G401 (cell line): ENCODE measurements at regions not wholly inside any gene's neighbourhood (a gene's known extent, or its start where the extent isn't known, plus 50 kb on each side); places are given as distances from the start of the nearest gene placed in this dataset.

ENCODE experiments used
- DNase-seq: peaks from one replicate; pipeline ENCODE4 v3.0.0-alpha.2; 2015; ENCODE audit warnings: low spot score
- in situ Hi-C: cut with HindIII; loops from 2 replicates; pipeline ENCODE4 v1.10.0; 2016; ENCODE audit warnings: low sequenced_read_pairs, mixed read lengths

- DNase-seq = no peak
- in situ Hi-C loops = no loop called here
Measured at GRCh38 chr2:128950758-128951157, 632.1 kb upstream of the HS6ST1 start.

DNA sequence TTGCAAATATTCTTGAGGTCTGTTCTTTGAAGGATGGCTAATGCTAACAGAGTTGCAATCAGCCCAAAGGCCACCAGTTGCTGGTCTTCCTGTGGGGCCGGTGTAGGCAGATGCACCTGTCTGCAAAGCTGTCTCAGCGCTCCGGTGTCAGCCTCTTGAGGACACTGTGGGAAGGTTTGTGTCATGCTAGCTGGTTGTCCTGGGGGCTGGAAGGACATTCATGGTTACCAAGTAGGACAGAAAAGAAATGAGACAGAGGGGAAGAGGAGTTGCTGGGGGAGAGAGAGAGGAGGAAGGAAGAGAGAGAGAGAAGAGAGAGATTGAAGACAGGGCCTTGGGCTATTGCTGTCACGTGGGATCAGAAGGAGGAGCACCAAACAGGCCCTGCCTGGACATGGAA is 639.6 kb upstream of the HS6ST1 start:
- DNase-seq = no peak
- in situ Hi-C loops = no loop called here

DNA sequence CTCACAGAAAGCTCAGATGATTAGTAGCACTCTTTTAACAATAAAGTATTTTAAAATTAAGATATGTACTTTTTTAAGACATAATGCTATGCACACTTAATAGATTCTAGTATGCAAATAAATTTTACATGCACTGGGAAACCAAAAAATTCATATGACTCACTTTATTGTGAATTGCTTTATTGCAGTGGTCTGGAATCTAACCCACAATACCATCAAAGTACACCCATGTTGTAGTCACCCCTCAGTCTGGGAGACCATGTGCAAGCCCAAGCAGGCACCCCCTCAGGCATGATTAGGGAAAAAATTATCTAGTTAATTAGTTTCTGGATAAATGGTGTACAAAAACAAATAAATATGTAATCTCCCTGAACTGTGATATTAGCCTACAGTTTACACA is 649.0 kb upstream of the HS6ST1 start:
- in situ Hi-C loops = no loop called here
- no peak for DNase-seq

- DNase-seq = no peak
- in situ Hi-C loops = no loop called here
Measured at GRCh38 chr2:128969374-128969773, 650.7 kb upstream of the HS6ST1 start.

- in situ Hi-C loops = no loop called here
- DNase-seq = no peak
Measured at GRCh38 chr2:128970332-128971116, 651.9 kb upstream of the HS6ST1 start.

GRCh38 chr2:128973566-128973965 is 654.9 kb upstream of the HS6ST1 start:
- in situ Hi-C loops = no loop called here
- DNase-seq = no peak

- in situ Hi-C loops = no loop called here
- no peak for DNase-seq
Measured at GRCh38 chr2:128978212-128978611, 659.5 kb upstream of the HS6ST1 start.

GRCh38 chr2:128979182-128979581 is 660.5 kb upstream of the HS6ST1 start:
- no peak for DNase-seq
- in situ Hi-C loops = no loop called here

- in situ Hi-C loops = no loop called here
- no peak for DNase-seq
Measured at GRCh38 chr2:128980475-128980874, 661.8 kb upstream of the HS6ST1 start.

GRCh38 chr2:128981353-128981752 is 662.7 kb upstream of the HS6ST1 start:
- in situ Hi-C loops = no loop called here
- no peak for DNase-seq

DNA sequence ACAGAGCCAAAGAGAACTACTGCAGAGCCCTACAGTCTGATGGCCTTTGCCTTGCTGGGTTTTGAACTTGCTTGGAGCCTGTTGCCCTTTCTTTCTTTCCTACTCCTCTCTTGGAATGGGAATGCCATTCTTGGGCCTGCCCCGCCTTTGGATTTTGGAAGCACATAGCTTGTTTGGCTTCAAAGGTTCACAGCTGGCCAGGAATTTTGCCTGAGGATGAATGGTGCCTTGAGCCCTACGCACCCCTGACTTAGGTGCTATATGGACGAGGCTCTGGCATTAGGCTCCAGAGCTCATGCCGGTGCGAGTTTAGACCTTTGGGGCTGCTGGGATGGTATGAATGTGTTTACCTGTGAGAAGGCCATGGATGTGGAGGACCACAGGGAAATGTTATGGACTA is 663.3 kb upstream of the HS6ST1 start:
- DNase-seq = no peak
- in situ Hi-C loops = no loop called here

GRCh38 chr2:128982670-128983069 is 664.0 kb upstream of the HS6ST1 start:
- DNase-seq = no peak
- in situ Hi-C loops = no loop called here

DNA sequence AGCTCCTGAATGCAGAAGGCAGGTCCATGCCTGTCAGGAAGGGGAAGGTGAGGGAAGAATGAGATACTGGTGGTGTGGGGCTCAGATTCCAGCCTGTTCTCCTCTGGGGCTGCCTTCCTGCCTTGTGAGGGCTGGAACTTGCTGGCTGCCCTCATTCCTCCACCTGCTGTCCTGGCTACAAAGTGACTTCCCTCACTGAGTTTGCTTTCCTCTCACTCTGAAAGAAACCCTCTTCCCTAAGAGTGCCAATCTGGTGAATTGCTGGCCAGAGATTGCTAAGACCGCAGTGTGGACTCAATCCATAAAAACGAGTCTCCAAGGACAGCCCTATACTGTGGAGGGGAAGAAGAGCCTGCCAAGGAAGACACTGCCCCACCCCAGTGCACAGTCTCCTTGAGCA is 664.4 kb upstream of the HS6ST1 start:
- in situ Hi-C loops = no loop called here

DNA sequence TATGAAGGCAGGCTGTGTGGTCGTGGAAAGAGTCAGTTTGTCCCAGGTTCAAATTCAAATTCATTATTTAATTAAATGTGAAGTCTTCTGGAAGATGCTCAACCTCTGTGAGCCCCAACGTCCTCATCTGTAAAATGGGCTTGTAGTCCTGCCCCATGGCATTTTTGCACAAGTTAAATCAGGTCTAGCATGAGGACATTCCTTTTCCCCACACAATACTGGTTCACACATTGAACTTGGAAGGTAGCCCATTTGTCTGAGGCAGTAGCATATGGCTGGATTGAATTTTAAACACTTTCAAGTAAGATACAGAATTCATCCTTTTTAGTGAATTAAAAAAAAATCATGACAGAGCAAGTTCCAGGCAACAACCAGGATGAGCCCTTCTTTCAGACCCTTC is 665.4 kb upstream of the HS6ST1 start:
- DNase-seq = no peak
- in situ Hi-C loops = no loop called here

More for the DNA sequence above, 664.4 kb upstream of the HS6ST1 start:
- DNase-seq = no peak

DNA sequence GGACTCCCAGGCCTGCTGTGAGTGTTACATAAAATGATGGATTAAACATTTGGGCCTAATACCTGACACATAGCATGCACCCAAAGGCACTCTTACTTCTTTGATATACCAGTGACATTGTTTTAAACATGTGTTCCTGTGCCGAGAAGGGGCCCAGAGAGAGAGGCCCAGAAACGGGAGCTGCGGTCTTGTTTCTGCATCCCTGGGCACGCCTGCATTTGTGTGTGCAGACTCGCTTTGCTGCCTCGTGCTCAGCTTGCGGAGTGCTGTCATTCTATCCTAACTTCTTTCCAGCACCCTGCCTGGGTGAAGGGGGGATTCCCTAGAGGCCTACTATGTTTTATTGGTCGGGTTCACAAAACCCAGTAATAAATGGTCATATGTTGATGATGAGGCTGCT is 666.2 kb upstream of the HS6ST1 start:
- no peak for DNase-seq
- in situ Hi-C loops = no loop called here

DNA sequence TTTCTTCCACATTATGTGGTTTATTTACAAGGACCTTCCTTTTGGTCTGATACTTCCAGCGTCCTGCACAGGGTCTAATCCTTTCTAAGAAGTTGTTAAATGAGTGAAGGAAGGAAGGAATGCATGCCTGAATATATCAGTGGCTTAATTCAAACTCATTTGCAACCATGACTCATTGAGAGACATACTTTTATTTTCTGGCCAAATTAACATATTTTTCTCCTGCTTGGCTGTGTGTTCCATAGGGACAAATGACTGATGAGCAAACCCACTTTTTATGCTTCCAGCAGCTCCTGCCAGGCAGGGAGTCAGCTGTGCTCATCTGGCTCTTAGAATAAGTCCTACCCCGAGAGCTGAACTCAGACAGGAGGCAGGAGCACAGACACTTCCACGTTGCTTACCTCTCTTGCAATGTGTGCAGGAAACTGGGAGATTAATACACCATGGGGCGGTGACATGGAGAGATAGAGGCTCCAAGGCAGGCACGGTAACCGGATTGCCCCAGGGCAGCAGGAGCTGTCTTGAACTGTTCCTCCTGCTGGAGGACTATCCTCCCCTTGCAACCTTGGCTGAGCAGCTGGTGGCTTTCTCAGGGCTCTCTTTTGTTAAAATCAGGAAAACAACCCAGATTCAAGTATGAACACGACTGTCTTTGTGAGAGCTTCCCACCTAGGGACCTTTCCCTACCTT is 667.5 kb upstream of the HS6ST1 start:
- in situ Hi-C loops = no loop called here
- no peak for DNase-seq

DNA sequence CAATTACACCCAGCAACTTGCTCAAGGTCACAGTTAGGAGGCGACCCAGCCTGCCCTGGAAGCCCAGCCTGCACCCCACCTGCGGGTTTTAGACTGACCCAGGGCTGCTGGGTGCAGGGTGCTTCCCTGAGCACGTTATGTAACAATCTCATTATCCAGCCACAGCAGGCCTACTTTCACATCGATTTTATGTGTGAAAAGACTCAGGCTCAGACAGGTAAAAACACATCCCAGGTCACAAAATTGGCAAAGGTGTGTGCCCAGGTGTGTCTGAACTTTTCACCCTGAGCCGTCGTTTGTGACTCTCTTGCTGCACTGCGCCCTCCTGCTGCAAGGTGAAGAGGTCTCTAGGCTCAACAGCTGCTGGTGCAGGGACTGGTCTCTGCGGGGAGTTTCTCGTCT is 668.2 kb upstream of the HS6ST1 start:
- DNase-seq = no peak
- in situ Hi-C loops = no loop called here

GRCh38 chr2:128988326-128988725 is 669.7 kb upstream of the HS6ST1 start:
- in situ Hi-C loops = no loop called here
- no peak for DNase-seq

GRCh38 chr2:128988967-128989366 is 670.3 kb upstream of the HS6ST1 start:
- in situ Hi-C loops = no loop called here

DNA sequence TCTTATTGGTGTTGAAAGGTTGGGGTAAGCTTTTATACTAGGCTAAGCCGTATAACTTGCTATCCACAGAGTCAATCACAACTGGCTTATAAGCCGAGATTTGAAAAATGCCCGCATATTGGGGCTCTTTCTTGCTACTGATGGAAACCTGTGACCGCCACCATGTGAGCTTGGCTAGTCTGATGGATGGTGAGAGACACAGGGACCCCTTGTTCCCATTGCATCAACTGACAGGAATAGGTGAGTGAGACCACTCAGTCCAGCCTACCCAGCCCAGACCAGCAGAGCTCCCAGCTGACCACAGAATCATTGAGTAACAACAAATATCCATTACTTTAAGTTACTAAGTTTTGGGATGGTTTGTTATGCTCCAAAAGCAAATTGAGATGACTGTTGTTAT is 676.4 kb upstream of the HS6ST1 start:
- in situ Hi-C loops = no loop called here
- no peak for DNase-seq

More at GRCh38 chr2:128988967-128989366, 670.3 kb upstream of the HS6ST1 start:
- DNase-seq = no peak

GRCh38 chr2:128996078-128996477 is 677.4 kb upstream of the HS6ST1 start:
- DNase-seq = no peak
- in situ Hi-C loops = no loop called here
